GM12891 (cell line): ENCODE measurements at regions not wholly inside any gene's neighbourhood (a gene's known extent, or its start where the extent isn't known, plus 50 kb on each side); places are given as distances from the start of the nearest gene placed in this dataset.

Source experiments
- POLR2A ChIP-seq: IDR thresholded peaks from 2 replicates; pipeline ENCODE4 v1.6.1; 2011; ENCODE audit warnings: low read depth, low read length, control low read depth
- TAF1 ChIP-seq: IDR thresholded peaks from 2 replicates; pipeline ENCODE4 v1.6.1; 2011; ENCODE audit warnings: low read depth, low read length, control low read depth

DNA sequence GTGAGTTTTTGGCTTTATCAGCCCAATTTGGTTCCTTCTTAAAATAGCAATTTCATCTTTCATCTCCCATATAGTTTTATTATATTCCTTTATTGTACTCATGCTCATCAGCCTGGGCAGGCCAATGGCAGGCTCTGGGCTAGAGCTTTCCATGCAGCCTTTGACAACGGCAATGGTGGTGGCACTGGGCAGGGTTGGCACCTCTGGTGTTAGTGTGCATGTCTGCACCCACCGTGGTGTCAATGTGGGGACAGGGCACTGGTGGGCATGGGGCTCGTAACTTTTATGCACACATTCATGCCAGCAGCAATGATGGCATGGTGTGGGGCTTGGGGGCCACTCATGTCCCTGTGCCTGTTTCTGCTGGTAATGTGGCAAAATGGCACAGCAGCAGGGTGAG is 1305.4 kb downstream of the DSC3 start:
- TF ChIP-seq POLR2A (no peak), TAF1 (no peak)
